Neural crest cell (in vitro differentiated cells): ENCODE measurements at regions not wholly inside any gene's neighbourhood (a gene's known extent, or its start where the extent isn't known, plus 50 kb on each side); places are given as distances from the start of the nearest gene placed in this dataset.

Experiments used
- DNase-seq: peaks from one replicate; pipeline ENCODE4 v3.0.0; 2021; ENCODE audit warnings: low read depth, mixed read lengths, low spot score
- H3K27ac Mint-ChIP-seq: one replicate; pipeline ENCODE4 v1.8.0; 2021; ENCODE audit warnings: mild to moderate bottlenecking, mixed read lengths; ENCODE audit not compliant: unreplicated experiment
- H3K27me3 Mint-ChIP-seq: 2 replicates; pipeline ENCODE4 v1.8.0; 2021; ENCODE audit warnings: low read depth, mild to moderate bottlenecking, mixed read lengths
- H3K36me3 Mint-ChIP-seq: 2 replicates; pipeline ENCODE4 v1.8.0; 2021; ENCODE audit warnings: low read depth, mild to moderate bottlenecking, mixed read lengths
- H3K4me1 Mint-ChIP-seq: 2 replicates; pipeline ENCODE4 v1.8.0; 2021; ENCODE audit warnings: mixed read lengths
- H3K4me3 Mint-ChIP-seq: one replicate; pipeline ENCODE4 v1.8.0; 2021; ENCODE audit warnings: mild to moderate bottlenecking, mixed read lengths
- H3K9me3 Mint-ChIP-seq: 2 replicates; pipeline ENCODE4 v1.8.0; 2021; ENCODE audit warnings: mixed read lengths
- TF ChIP-seq, protein P1 (sequence below): fragments of 200-600 bp; sonication (generic); conservative IDR thresholded peaks from 2 replicates; pipeline ENCODE4 v1.5.0; 2021; ENCODE audit warnings: antibody characterized with exemption, mild to moderate bottlenecking

DNA sequence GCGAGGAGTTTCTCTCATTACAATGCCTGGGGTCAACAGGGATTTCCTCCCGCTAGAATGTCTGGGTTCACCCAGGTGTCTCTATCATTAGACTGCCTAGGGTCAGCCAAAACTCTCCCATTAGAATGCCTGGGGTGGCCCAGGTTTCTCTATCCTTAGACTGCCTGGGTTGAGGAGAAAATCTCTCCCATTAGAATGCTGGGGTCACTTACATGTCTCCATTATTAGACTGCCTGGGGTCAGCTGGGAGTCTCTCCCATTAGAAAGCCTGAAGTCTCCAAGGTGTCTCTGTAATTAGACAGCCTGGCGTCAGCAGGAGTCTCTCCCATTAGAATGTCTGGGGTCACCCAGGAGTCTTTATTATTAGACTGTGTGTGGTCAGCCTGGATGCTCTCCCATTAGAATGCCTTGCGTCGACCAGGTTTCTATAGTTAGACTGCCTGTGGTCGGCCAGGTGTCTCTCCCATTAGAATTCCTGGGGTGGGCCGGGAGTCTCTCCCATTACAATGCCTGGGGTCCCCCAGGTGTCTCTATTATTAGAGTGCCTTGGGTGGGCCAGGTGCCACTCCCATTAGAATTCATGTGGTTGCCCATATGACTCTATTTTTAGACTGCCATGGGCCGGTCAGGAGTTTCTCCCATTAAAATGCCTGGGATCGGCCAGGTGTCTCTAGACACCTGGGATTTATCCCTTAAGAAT lies 2272.1 kb downstream of the TP53TG3F start:
- DNase-seq = no peak
- peaks cover 7% of the 10 kb centered on the region for H3K36me3 Mint-ChIP-seq
- TF ChIP-seq, protein P1, sequence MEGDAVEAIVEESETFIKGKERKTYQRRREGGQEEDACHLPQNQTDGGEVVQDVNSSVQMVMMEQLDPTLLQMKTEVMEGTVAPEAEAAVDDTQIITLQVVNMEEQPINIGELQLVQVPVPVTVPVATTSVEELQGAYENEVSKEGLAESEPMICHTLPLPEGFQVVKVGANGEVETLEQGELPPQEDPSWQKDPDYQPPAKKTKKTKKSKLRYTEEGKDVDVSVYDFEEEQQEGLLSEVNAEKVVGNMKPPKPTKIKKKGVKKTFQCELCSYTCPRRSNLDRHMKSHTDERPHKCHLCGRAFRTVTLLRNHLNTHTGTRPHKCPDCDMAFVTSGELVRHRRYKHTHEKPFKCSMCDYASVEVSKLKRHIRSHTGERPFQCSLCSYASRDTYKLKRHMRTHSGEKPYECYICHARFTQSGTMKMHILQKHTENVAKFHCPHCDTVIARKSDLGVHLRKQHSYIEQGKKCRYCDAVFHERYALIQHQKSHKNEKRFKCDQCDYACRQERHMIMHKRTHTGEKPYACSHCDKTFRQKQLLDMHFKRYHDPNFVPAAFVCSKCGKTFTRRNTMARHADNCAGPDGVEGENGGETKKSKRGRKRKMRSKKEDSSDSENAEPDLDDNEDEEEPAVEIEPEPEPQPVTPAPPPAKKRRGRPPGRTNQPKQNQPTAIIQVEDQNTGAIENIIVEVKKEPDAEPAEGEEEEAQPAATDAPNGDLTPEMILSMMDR = no peak
- no peaks in the 10 kb centered on the region for H3K4me1 Mint-ChIP-seq
- H3K27me3 Mint-ChIP-seq = no peaks in the 10 kb centered on the region
- no peak overlapping the region for H3K4me3 Mint-ChIP-seq
- H3K27ac Mint-ChIP-seq = no peak overlapping the region
- peaks cover 34% of the 10 kb centered on the region for H3K9me3 Mint-ChIP-seq

DNA sequence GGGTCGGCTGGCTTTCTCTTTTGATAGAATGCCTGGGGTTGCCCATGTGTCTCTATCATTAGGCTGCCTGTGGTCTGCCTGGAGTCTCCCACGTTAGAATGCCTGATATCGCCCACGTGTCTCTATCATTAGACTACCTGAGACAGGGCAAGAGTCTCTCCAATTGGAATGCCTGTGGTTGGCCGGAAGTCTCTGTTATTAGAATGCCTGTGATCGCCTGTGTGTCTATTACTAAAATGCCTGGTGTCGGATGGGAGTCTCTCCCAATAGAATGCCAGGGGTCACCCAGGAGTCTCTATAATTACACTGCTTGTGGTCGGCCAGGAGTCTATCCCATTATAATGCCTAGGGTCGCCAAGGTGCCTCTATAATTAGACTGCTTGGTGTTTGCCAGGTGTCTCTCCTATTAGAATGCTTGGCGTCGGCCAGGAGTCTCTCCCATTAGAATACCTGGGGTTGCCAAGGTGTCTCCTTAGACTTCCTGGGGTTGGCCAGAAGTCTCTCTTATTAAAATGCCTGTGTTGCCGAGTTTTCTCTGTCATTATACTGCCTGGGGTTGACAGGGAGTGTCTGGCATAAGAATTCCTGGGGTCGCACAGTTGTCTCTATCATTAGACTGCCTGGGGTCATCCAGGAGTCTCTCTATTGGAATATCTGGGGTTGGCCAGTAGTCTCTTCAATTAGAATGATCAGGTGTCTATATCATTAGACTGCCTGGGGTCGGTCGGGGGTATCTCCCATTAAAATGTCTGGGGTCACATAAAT lies 2272.8 kb downstream of the TP53TG3F start:
- Mint-ChIP-seq H3K4me3 (no peak overlapping the region), H3K36me3 (peaks cover 8% of the 10 kb centered on the region), H3K27ac (no peak overlapping the region), H3K4me1 (no peaks in the 10 kb centered on the region), H3K9me3 (peaks cover 35% of the 10 kb centered on the region), H3K27me3 (no peaks in the 10 kb centered on the region)
- TF ChIP-seq, protein P1 = no peak
- no peak for DNase-seq

DNA sequence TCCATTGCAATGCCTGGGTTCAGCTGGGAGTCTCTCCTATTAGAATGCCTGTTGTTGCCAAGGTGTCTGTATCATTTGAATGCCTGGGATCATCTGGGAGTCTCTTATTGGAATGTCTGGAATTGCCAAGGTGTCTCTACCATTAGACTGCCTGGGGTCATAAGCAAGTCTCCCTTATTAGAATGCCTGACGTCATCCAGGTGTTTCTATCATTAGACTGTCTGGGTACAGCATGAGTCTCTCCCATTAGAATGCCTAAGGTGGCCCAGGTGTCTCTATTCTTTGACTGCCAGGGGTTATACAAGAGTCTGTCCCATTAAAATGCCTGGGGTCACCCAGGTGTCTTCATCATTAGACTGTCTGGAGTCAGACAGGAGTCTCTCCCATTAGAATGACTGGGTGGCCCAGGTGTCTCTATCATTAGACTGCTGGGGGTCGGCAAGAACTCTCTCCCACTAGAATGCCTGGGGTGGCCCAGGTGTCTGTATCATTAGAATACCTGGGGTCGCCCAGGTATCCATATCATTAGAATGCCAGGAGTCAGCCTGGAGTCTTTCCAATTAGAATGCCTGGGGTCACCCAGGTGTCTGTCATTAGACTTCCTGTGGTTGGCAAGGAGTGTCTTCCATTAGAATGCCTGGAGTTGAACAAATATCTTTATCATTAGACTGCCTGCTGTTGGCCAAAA lies 2274.0 kb downstream of the TP53TG3F start:
- no peak overlapping the region for H3K4me3 Mint-ChIP-seq
- H3K27me3 Mint-ChIP-seq = no peaks in the 10 kb centered on the region
- no peaks in the 10 kb centered on the region for H3K4me1 Mint-ChIP-seq
- H3K27ac Mint-ChIP-seq = no peak overlapping the region
- H3K36me3 Mint-ChIP-seq = peaks cover 11% of the 10 kb centered on the region
- H3K9me3 Mint-ChIP-seq = peaks cover 39% of the 10 kb centered on the region
- TF ChIP-seq, protein P1 = no peak
- DNase-seq = no peak

DNA sequence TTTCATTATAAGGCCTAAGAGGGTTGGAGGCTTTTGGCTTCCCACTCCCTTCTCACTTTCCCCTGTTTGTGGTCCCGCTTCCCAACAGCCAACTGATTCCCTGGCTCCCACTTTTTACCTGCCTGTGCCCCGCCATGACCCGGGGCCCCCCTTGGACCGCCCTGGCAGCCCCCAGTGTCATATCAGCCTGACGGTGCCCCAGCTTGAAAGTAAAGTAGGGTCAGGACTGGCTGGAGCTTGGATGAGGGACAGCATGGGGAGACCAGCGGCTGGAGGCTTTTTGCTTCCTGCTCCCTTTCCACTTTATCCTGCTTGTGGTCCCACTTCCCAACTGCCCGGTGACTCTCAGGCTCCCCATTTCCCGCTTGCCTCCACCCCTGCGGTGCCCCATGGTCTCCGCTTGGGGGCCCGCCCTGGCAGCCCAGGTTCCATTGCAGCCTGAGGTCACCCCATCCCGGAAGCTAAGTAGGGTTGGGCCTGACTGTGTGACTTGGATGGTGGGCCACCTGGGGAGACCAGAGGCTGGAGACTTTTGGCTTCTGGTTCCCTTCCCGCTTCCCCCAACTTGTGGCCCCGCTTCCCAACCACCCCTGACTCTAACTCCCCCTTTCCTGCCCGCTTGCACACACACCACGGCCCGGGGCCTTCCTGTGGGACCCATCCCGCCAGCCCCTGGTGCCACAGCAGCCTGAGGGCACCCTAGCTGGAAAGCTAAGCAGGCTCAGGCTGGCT lies 2274.7 kb downstream of the TP53TG3F start:
- no peak overlapping the region for H3K4me3 Mint-ChIP-seq
- DNase-seq = no peak
- H3K9me3 Mint-ChIP-seq = peaks cover 40% of the 10 kb centered on the region
- H3K36me3 Mint-ChIP-seq = peaks cover 18% of the 10 kb centered on the region
- no peak overlapping the region for H3K27ac Mint-ChIP-seq
- no peaks in the 10 kb centered on the region for H3K27me3 Mint-ChIP-seq
- H3K4me1 Mint-ChIP-seq = no peaks in the 10 kb centered on the region
- TF ChIP-seq, protein P1 = no peak

DNA sequence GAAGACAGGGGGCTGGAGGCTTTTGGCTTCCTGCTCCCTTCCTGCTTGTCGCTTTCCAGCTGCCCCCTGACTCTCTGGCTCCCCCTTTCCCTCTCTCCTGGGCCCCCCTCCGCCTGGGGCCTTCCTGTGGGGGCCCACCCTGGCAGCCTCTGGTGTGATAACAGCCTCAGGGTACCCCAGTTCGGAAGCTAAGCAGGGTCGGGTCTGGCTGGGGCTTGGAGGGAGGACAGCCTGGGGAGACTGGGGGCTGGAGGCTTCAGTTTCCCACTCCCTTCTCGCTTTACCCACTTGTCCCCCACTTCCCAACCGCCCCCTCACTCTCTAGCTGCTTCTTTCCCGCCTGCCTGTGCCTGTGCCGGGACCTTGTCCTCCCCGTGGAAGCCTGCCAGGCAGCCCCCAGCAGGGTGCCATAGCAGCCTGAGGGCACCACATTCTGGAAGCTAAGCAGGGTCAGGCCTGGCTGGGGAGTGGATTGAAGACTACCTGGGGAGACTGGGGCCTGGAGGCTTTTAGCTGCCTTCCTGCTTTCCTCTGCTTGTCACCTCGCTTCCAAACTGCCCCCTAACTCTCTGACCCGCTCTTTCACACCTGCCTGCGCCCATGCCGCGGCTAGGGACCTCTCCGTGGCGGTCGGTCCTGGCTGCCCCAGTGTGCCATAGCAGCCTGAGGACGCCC lies 2275.5 kb downstream of the TP53TG3F start:
- peaks cover 45% of the 10 kb centered on the region for H3K9me3 Mint-ChIP-seq
- H3K4me1 Mint-ChIP-seq = no peaks in the 10 kb centered on the region
- H3K27me3 Mint-ChIP-seq = no peaks in the 10 kb centered on the region
- peaks cover 22% of the 10 kb centered on the region for H3K36me3 Mint-ChIP-seq
- TF ChIP-seq, protein P1 = no peak
- H3K4me3 Mint-ChIP-seq = no peak overlapping the region
- H3K27ac Mint-ChIP-seq = no peak overlapping the region
- DNase-seq = no peak
